Upper lobe of left lung (tissue), 4 donors: ENCODE measurements at regions not wholly inside any gene's neighbourhood (a gene's known extent, or its start where the extent isn't known, plus 50 kb on each side); places are given as distances from the start of the nearest gene placed in this dataset.

Experiments
- CTCF ChIP-seq, 6 experiments: fragments of 450-650 bp in 4 of 6; fragments of 200-600 bp in 2 of 6; sonication (generic) in 2 of 6; IDR thresholded peaks; one replicate each; pipeline ENCODE4 v1.5.1; 2016 to 2019; ENCODE audit warnings: antibody characterized with exemption in 6 of 6
- EP300 ChIP-seq, 4 donors: sonication (generic); formaldehyde crosslinking; IDR thresholded peaks; one replicate each; pipeline ENCODE4 v1.5.1; 2017; ENCODE audit warnings: antibody characterized with exemption in 4 of 4, control low read depth in 2 of 4
- POLR2A ChIP-seq, 4 donors: fragments of 450-650 bp; IDR thresholded peaks; one replicate each; pipeline ENCODE4 v1.5.1; 2016 to 2017; ENCODE audit warnings: antibody characterized with exemption in 4 of 4, mild to moderate bottlenecking in 2 of 4
- POLR2AphosphoS5 ChIP-seq, 2 donors: sonication (generic); formaldehyde crosslinking; IDR thresholded peaks; one replicate each; pipeline ENCODE4 v1.5.1; 2017; ENCODE audit warnings: antibody characterized with exemption in 2 of 2

- TF ChIP-seq POLR2A (IDR thresholded peaks at IDR 0.05) = no peak
- no peak for TF ChIP-seq CTCF (IDR thresholded peaks at IDR 0.05)
- no peak for TF ChIP-seq POLR2AphosphoS5 (IDR thresholded peaks at IDR 0.05)
- TF ChIP-seq EP300 (IDR thresholded peaks at IDR 0.05) = no peak
Observed at GRCh38 chr4:4788573-4788972, 70.9 kb upstream of the MSX1 start.
